Cardiac fibroblast (primary cell): ENCODE measurements at regions not wholly inside any gene's neighbourhood (a gene's known extent, or its start where the extent isn't known, plus 50 kb on each side); places are given as distances from the start of the nearest gene placed in this dataset.

Source experiments
- DNase-seq, 2 donors: peaks; one replicate each; pipeline versions ENCODE4 v3.0.0 to v3.0.0-alpha.2; 2010; ENCODE audit warnings: low read depth in 2 of 2
- H3K4me3 ChIP-seq, 2 donors: replicated peaks in 1 of 2; 1 replicate in 1 of 2; 2 replicates in 1 of 2; pipeline ENCODE4 v1.5.1; 2011; ENCODE audit warnings: low read depth in 2 of 2, low read length in 2 of 2, mild to moderate bottlenecking in 2 of 2, moderate library complexity in 1 of 2
- TF ChIP-seq, protein P1 (sequence below): IDR thresholded peaks from one replicate; pipeline ENCODE4 v1.5.1; 2011; ENCODE audit warnings: low read depth, mild to moderate bottlenecking, low read length, inconsistent platforms

GRCh38 chr14:28656704-28657255 lies 109.8 kb upstream of the FOXG1 start:
- H3K4me3 ChIP-seq = no peak overlapping the region
- TF ChIP-seq, protein P1, sequence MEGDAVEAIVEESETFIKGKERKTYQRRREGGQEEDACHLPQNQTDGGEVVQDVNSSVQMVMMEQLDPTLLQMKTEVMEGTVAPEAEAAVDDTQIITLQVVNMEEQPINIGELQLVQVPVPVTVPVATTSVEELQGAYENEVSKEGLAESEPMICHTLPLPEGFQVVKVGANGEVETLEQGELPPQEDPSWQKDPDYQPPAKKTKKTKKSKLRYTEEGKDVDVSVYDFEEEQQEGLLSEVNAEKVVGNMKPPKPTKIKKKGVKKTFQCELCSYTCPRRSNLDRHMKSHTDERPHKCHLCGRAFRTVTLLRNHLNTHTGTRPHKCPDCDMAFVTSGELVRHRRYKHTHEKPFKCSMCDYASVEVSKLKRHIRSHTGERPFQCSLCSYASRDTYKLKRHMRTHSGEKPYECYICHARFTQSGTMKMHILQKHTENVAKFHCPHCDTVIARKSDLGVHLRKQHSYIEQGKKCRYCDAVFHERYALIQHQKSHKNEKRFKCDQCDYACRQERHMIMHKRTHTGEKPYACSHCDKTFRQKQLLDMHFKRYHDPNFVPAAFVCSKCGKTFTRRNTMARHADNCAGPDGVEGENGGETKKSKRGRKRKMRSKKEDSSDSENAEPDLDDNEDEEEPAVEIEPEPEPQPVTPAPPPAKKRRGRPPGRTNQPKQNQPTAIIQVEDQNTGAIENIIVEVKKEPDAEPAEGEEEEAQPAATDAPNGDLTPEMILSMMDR = no peak

GRCh38 chr14:28661171-28661772 lies 105.3 kb upstream of the FOXG1 start:
- H3K4me3 ChIP-seq = no peak overlapping the region
- TF ChIP-seq, protein P1 = no peak
- peak; percentile 49 to 92 for DNase-seq

More at GRCh38 chr14:28656704-28657255, 109.8 kb upstream of the FOXG1 start:
- no peak for DNase-seq

GRCh38 chr14:28666961-28667360 lies 99.6 kb upstream of the FOXG1 start:
- TF ChIP-seq, protein P1 = no peak
- DNase-seq = no peak
- H3K4me3 ChIP-seq = no peak overlapping the region

DNA sequence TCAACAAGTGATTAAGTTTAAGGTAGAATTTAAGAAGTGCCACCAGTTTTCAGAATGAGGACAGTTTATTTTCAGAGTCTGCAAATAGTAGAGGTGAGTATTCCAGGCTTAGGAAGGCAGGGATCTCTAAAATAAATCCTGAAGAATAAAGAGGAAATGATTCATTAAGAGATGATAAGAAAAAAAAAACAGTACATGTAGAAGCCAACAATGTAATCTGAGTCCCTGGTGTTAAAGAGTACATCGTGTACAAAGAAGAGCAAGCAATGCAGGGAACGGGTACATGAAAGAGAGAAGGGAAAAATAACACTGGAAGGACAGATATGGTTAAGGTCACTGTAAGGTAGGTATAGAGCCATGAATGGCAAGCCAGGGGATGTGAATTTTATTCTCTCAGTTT lies 95.2 kb upstream of the FOXG1 start:
- TF ChIP-seq, protein P1 = no peak
- DNase-seq = peak; percentile 71 to 73
- H3K4me3 ChIP-seq = no peak overlapping the region

DNA sequence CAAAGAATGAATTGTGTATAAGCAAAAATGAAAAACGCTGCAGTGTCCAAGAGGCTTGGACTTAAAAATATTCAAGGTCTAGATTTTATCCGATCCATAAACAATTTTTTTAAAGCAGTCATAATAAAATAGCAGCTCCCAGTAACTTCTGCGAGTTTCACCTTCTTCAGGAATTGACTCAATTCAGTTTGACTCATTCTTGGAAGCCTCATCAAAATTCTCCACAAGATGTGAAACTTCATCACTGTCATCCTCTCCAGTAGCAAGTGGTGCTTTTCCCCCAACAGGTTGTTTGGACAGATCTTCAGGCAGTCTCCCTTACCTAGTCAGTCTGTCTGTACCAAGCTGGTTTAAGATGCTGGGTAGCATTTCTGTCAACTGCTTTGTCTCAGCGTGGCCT lies 93.5 kb upstream of the FOXG1 start:
- DNase-seq = no peak
- TF ChIP-seq, protein P1 = no peak
- no peak overlapping the region for H3K4me3 ChIP-seq

- DNase-seq = peak in 1 of 2 donors; percentile 71
- no peak overlapping the region for H3K4me3 ChIP-seq
- TF ChIP-seq, protein P1 = no peak
These were observed 90.1 kb upstream of the FOXG1 start for GRCh38 chr14:28676479-28676878.
